Stomach (tissue), 4 donors: ENCODE measurements at regions not wholly inside any gene's neighbourhood (a gene's known extent, or its start where the extent isn't known, plus 50 kb on each side); places are given as distances from the start of the nearest gene placed in this dataset.

Experiments
- CTCF ChIP-seq, 7 experiments: fragments of 450-650 bp in 4 of 7; fragments of 200-600 bp in 3 of 7; sonication (generic) in 3 of 7; IDR thresholded peaks; one replicate each; pipeline ENCODE4 v1.5.1; 2016 to 2019; ENCODE audit warnings: antibody characterized with exemption in 7 of 7, control low read depth in 2 of 7, mild to moderate bottlenecking in 1 of 7
- POLR2A ChIP-seq, 4 donors: fragments of 450-650 bp; IDR thresholded peaks; one replicate each; pipeline ENCODE4 v1.6.1; 2016; ENCODE audit warnings: antibody characterized with exemption in 4 of 4, control low read depth in 2 of 4, mild to moderate bottlenecking in 1 of 4, moderate library complexity in 1 of 4
- POLR2AphosphoS5 ChIP-seq, 3 donors: sonication (generic); formaldehyde crosslinking; IDR thresholded peaks; one replicate each; pipeline ENCODE4 v1.6.1; 2016; ENCODE audit warnings: antibody characterized with exemption in 3 of 3

GRCh38 chr13:76777096-76777495 lies 109.1 kb downstream of the KCTD12 start:
- no peak for TF ChIP-seq CTCF (IDR thresholded peaks at IDR 0.05)
- TF ChIP-seq POLR2A (IDR thresholded peaks at IDR 0.05): no peak
- no peak for TF ChIP-seq POLR2AphosphoS5 (IDR thresholded peaks at IDR 0.05)
